ENCODE measurements at regions not wholly inside any gene's neighbourhood (a gene's known extent, or its start where the extent isn't known, plus 50 kb on each side); places are given as distances from the start of the nearest gene placed in this dataset.

- TF ChIP-seq, protein P1, sequence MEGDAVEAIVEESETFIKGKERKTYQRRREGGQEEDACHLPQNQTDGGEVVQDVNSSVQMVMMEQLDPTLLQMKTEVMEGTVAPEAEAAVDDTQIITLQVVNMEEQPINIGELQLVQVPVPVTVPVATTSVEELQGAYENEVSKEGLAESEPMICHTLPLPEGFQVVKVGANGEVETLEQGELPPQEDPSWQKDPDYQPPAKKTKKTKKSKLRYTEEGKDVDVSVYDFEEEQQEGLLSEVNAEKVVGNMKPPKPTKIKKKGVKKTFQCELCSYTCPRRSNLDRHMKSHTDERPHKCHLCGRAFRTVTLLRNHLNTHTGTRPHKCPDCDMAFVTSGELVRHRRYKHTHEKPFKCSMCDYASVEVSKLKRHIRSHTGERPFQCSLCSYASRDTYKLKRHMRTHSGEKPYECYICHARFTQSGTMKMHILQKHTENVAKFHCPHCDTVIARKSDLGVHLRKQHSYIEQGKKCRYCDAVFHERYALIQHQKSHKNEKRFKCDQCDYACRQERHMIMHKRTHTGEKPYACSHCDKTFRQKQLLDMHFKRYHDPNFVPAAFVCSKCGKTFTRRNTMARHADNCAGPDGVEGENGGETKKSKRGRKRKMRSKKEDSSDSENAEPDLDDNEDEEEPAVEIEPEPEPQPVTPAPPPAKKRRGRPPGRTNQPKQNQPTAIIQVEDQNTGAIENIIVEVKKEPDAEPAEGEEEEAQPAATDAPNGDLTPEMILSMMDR (IDR thresholded peaks at IDR 0.05; ENCODE audit: poor library complexity) = no peak
- TF ChIP-seq EZH2 (IDR thresholded peaks at IDR 0.05; ENCODE audit: borderline replicate concordance) = no peak
These were observed 322.0 kb downstream of the MAF start for GRCh38 chr16:79278506-79278905.
